ENCODE measurements at regions not wholly inside any gene's neighbourhood (a gene's known extent, or its start where the extent isn't known, plus 50 kb on each side); places are given as distances from the start of the nearest gene placed in this dataset.
A peak's percentile ranks its signal among the peaks of the same experiment; 100 is the strongest.

GRCh38 chr6:120785459-120786086 is 548.7 kb downstream of the TBC1D32 start:
- no peak for TF ChIP-seq CTCF (IDR thresholded peaks at IDR 0.05; ENCODE audit: low read depth, low read length)
- in situ Hi-C loops (cut with HindIII; ENCODE audit: low sequenced_read_pairs): no loop called here
- no peak for DNase-seq (ENCODE audit: low read depth, low spot score)
- no peak overlapping the region for H3K4me3 ChIP-seq (ENCODE audit: low read depth, low read length)

- no peak overlapping the region for H3K4me3 ChIP-seq (ENCODE audit: low read depth, low read length)
- in situ Hi-C loops (cut with HindIII; ENCODE audit: low sequenced_read_pairs): no loop called here
- DNase-seq (ENCODE audit: low read depth, low spot score): no peak
- no peak for TF ChIP-seq CTCF (IDR thresholded peaks at IDR 0.05; ENCODE audit: low read depth, low read length)
These were observed 554.8 kb downstream of the TBC1D32 start for GRCh38 chr6:120779441-120779840.

GRCh38 chr6:120775698-120776097 is 558.6 kb downstream of the TBC1D32 start:
- H3K4me3 ChIP-seq (ENCODE audit: low read depth, low read length): no peak overlapping the region
- in situ Hi-C loops (cut with HindIII; ENCODE audit: low sequenced_read_pairs): no loop called here
- TF ChIP-seq CTCF (IDR thresholded peaks at IDR 0.05; ENCODE audit: low read depth, low read length): no peak
- no peak for DNase-seq (ENCODE audit: low read depth, low spot score)

GRCh38 chr6:120774275-120774674 is 560.0 kb downstream of the TBC1D32 start:
- in situ Hi-C loops (cut with HindIII; ENCODE audit: low sequenced_read_pairs): no loop called here
- no peak overlapping the region for H3K4me3 ChIP-seq (ENCODE audit: low read depth, low read length)
- peak; percentile 77 for DNase-seq (ENCODE audit: low read depth, low spot score)
- TF ChIP-seq CTCF (IDR thresholded peaks at IDR 0.05; ENCODE audit: low read depth, low read length): no peak

- H3K4me3 ChIP-seq (ENCODE audit: low read depth, low read length): no peak overlapping the region
- in situ Hi-C loops (cut with HindIII; ENCODE audit: low sequenced_read_pairs): no loop called here
- TF ChIP-seq CTCF (IDR thresholded peaks at IDR 0.05; ENCODE audit: low read depth, low read length): no peak
- DNase-seq (ENCODE audit: low read depth, low spot score): no peak
These were observed 563.3 kb downstream of the TBC1D32 start for GRCh38 chr6:120771019-120771418.

GRCh38 chr6:120764312-120764711 is 570.0 kb downstream of the TBC1D32 start:
- H3K4me3 ChIP-seq (ENCODE audit: low read depth, low read length): no peak overlapping the region
- in situ Hi-C loops (cut with HindIII; ENCODE audit: low sequenced_read_pairs): no loop called here
- TF ChIP-seq CTCF (IDR thresholded peaks at IDR 0.05; ENCODE audit: low read depth, low read length): no peak
- no peak for DNase-seq (ENCODE audit: low read depth, low spot score)

Measured in astrocyte of the spinal cord (primary cell).